K562 (cell line): ENCODE measurements at regions not wholly inside any gene's neighbourhood (a gene's known extent, or its start where the extent isn't known, plus 50 kb on each side); places are given as distances from the start of the nearest gene placed in this dataset.
A peak's percentile ranks its signal among the peaks of the same experiment; 100 is the strongest.

Experiments
- BHLHE40 ChIP-seq: IDR thresholded peaks from 2 replicates; pipeline ENCODE4 v1.6.1; 2011; ENCODE audit warnings: low read length, improper control_type of control experiment
- CEBPG ChIP-seq, 3 experiments: fragments of 200-800 bp in 1 of 3; sonication (Bioruptor generic) in 1 of 3; sonication (generic) in 1 of 3; formaldehyde crosslinking in 1 of 3; IDR thresholded peaks in 2 of 3; conservative IDR thresholded peaks in 1 of 3; 2 replicates each; pipeline versions ENCODE4 v1.6.1 to v1.8.0; 2016 to 2022; ENCODE audit warnings: missing compliant biosample characterization in 2 of 3, missing genetic modification characterization in 2 of 3, mild to moderate bottlenecking in 1 of 3, missing genetic modification reagents in 1 of 3
- TF ChIP-seq, protein P1 (sequence below): fragments of 450-650 bp; IDR thresholded peaks from 2 replicates; pipeline ENCODE4 v1.6.1; 2016; ENCODE audit warnings: mild to moderate bottlenecking, moderate library complexity
- TF ChIP-seq, protein P2 (sequence below): fragments of 450-650 bp; IDR thresholded peaks from 2 replicates; pipeline ENCODE4 v1.6.1; 2016; ENCODE audit warnings: low read depth
- TF ChIP-seq, protein P3 (sequence below): fragments of 250-450 bp; sonication (Bioruptor Pico); IDR thresholded peaks from 2 replicates; pipeline ENCODE4 v1.8.0; 2022; ENCODE audit warnings: moderate library complexity, mild to moderate bottlenecking, inconsistent platforms
- TF ChIP-seq, protein P4 (sequence below): fragments of 450-650 bp; IDR thresholded peaks from 2 replicates; pipeline ENCODE4 v1.6.1; 2016; ENCODE audit warnings: missing biosample characterization, missing genetic modification characterization

DNA sequence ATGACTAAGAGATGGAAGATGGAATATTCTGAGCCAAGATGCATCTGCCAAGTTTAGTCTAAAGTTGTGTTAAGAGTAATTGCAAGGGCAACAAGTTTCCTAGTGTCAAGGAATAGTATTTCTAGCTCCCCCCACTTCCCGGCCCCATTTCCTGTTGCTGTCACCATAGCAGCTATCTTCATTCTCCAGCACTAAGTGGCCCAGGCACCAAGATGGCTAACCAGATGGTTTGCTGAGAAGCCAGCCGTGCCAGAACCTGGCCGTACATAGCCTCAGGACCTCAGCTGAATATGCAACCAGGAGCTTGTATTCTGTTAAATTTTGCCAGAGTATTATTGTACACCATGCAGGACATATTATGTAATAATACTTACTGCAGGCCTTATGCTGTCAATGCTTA, 108.8 kb upstream of the UMPS start (continued):
- TF ChIP-seq, protein P1, sequence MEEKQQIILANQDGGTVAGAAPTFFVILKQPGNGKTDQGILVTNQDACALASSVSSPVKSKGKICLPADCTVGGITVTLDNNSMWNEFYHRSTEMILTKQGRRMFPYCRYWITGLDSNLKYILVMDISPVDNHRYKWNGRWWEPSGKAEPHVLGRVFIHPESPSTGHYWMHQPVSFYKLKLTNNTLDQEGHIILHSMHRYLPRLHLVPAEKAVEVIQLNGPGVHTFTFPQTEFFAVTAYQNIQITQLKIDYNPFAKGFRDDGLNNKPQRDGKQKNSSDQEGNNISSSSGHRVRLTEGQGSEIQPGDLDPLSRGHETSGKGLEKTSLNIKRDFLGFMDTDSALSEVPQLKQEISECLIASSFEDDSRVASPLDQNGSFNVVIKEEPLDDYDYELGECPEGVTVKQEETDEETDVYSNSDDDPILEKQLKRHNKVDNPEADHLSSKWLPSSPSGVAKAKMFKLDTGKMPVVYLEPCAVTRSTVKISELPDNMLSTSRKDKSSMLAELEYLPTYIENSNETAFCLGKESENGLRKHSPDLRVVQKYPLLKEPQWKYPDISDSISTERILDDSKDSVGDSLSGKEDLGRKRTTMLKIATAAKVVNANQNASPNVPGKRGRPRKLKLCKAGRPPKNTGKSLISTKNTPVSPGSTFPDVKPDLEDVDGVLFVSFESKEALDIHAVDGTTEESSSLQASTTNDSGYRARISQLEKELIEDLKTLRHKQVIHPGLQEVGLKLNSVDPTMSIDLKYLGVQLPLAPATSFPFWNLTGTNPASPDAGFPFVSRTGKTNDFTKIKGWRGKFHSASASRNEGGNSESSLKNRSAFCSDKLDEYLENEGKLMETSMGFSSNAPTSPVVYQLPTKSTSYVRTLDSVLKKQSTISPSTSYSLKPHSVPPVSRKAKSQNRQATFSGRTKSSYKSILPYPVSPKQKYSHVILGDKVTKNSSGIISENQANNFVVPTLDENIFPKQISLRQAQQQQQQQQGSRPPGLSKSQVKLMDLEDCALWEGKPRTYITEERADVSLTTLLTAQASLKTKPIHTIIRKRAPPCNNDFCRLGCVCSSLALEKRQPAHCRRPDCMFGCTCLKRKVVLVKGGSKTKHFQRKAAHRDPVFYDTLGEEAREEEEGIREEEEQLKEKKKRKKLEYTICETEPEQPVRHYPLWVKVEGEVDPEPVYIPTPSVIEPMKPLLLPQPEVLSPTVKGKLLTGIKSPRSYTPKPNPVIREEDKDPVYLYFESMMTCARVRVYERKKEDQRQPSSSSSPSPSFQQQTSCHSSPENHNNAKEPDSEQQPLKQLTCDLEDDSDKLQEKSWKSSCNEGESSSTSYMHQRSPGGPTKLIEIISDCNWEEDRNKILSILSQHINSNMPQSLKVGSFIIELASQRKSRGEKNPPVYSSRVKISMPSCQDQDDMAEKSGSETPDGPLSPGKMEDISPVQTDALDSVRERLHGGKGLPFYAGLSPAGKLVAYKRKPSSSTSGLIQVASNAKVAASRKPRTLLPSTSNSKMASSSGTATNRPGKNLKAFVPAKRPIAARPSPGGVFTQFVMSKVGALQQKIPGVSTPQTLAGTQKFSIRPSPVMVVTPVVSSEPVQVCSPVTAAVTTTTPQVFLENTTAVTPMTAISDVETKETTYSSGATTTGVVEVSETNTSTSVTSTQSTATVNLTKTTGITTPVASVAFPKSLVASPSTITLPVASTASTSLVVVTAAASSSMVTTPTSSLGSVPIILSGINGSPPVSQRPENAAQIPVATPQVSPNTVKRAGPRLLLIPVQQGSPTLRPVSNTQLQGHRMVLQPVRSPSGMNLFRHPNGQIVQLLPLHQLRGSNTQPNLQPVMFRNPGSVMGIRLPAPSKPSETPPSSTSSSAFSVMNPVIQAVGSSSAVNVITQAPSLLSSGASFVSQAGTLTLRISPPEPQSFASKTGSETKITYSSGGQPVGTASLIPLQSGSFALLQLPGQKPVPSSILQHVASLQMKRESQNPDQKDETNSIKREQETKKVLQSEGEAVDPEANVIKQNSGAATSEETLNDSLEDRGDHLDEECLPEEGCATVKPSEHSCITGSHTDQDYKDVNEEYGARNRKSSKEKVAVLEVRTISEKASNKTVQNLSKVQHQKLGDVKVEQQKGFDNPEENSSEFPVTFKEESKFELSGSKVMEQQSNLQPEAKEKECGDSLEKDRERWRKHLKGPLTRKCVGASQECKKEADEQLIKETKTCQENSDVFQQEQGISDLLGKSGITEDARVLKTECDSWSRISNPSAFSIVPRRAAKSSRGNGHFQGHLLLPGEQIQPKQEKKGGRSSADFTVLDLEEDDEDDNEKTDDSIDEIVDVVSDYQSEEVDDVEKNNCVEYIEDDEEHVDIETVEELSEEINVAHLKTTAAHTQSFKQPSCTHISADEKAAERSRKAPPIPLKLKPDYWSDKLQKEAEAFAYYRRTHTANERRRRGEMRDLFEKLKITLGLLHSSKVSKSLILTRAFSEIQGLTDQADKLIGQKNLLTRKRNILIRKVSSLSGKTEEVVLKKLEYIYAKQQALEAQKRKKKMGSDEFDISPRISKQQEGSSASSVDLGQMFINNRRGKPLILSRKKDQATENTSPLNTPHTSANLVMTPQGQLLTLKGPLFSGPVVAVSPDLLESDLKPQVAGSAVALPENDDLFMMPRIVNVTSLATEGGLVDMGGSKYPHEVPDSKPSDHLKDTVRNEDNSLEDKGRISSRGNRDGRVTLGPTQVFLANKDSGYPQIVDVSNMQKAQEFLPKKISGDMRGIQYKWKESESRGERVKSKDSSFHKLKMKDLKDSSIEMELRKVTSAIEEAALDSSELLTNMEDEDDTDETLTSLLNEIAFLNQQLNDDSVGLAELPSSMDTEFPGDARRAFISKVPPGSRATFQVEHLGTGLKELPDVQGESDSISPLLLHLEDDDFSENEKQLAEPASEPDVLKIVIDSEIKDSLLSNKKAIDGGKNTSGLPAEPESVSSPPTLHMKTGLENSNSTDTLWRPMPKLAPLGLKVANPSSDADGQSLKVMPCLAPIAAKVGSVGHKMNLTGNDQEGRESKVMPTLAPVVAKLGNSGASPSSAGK: no peak
- TF ChIP-seq, protein P2, sequence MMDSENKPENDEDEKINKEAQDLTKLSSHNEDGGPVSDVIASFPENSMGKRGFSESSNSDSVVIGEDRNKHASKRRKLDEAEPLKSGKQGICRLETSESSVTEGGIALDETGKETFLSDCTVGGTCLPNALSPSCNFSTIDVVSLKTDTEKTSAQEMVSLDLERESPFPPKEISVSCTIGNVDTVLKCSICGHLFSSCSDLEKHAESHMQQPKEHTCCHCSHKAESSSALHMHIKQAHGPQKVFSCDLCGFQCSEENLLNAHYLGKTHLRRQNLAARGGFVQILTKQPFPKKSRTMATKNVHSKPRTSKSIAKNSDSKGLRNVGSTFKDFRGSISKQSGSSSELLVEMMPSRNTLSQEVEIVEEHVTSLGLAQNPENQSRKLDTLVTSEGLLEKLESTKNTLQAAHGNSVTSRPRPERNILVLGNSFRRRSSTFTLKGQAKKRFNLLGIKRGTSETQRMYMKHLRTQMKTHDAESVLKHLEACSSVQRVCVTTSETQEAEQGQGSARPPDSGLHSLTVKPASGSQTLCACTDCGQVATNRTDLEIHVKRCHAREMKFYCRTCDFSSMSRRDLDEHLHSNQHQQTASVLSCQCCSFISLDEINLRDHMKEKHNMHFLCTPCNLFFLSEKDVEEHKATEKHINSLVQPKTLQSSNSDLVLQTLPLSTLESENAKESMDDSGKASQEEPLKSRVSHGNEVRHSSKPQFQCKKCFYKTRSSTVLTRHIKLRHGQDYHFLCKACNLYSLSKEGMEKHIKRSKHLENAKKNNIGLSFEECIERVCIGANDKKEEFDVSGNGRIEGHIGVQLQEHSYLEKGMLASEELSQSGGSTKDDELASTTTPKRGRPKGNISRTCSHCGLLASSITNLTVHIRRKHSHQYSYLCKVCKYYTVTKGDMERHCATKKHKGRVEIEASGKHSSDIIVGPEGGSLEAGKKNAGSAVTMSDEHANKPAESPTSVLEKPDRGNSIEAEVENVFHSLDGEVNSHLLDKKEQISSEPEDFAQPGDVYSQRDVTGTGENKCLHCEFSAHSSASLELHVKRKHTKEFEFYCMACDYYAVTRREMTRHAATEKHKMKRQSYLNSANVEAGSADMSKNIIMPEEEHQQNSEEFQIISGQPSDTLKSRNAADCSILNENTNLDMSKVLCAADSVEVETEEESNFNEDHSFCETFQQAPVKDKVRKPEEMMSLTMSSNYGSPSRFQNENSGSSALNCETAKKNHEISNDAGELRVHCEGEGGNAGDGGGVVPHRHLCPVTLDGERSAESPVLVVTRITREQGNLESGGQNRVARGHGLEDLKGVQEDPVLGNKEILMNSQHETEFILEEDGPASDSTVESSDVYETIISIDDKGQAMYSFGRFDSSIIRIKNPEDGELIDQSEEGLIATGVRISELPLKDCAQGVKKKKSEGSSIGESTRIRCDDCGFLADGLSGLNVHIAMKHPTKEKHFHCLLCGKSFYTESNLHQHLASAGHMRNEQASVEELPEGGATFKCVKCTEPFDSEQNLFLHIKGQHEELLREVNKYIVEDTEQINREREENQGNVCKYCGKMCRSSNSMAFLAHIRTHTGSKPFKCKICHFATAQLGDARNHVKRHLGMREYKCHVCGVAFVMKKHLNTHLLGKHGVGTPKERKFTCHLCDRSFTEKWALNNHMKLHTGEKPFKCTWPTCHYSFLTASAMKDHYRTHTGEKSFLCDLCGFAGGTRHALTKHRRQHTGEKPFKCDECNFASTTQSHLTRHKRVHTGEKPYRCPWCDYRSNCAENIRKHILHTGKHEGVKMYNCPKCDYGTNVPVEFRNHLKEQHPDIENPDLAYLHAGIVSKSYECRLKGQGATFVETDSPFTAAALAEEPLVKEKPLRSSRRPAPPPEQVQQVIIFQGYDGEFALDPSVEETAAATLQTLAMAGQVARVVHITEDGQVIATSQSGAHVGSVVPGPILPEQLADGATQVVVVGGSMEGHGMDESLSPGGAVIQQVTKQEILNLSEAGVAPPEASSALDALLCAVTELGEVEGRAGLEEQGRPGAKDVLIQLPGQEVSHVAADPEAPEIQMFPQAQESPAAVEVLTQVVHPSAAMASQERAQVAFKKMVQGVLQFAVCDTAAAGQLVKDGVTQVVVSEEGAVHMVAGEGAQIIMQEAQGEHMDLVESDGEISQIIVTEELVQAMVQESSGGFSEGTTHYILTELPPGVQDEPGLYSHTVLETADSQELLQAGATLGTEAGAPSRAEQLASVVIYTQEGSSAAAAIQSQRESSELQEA: no peak
- TF ChIP-seq, protein P3, sequence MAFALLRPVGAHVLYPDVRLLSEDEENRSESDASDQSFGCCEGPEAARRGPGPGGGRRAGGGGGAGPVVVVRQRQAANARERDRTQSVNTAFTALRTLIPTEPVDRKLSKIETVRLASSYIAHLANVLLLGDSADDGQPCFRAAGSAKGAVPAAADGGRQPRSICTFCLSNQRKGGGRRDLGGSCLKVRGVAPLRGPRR (CRISPR knock-in tag): no peak
- TF ChIP-seq, protein P4, sequence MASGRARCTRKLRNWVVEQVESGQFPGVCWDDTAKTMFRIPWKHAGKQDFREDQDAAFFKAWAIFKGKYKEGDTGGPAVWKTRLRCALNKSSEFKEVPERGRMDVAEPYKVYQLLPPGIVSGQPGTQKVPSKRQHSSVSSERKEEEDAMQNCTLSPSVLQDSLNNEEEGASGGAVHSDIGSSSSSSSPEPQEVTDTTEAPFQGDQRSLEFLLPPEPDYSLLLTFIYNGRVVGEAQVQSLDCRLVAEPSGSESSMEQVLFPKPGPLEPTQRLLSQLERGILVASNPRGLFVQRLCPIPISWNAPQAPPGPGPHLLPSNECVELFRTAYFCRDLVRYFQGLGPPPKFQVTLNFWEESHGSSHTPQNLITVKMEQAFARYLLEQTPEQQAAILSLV (tag): no peak
- no peak for TF ChIP-seq CEBPG (CRISPR knock-in tag; IDR thresholded peaks at IDR 0.05)
- 0 out of 4 replicates have a peak, but pooled peaks of 1 of the 2 experiments have one; percentile 11 for TF ChIP-seq CEBPG (tag; conservative IDR thresholded peaks at IDR 0.05 in 1 of 2, IDR thresholded peaks at IDR 0.05 in 1 of 2)
- TF ChIP-seq BHLHE40: no peak
